CD14-positive monocyte (primary cell): ENCODE measurements at regions not wholly inside any gene's neighbourhood (a gene's known extent, or its start where the extent isn't known, plus 50 kb on each side); places are given as distances from the start of the nearest gene placed in this dataset. TPM values are rescaled to one million over a fixed set of nuclear protein-coding genes. Genes with fewer than 3 reads are reported as not detected.

Experiments
- DNase-seq, 3 donors: peaks; one replicate each; pipeline ENCODE4 v3.0.0-alpha.2; 2011 to 2022
- H2AFZ ChIP-seq: 2 replicates; pipeline ENCODE4 v1.6.0; 2012; ENCODE audit warnings: mild to moderate bottlenecking, low read depth, low read length, inconsistent platforms; ENCODE audit not compliant: insufficient read depth, poor library complexity, severe bottlenecking
- H3K27ac ChIP-seq, 2 donors: 1 replicate in 1 of 2; 2 replicates in 1 of 2; pipeline ENCODE4 v1.5.1; 2012 to 2013; ENCODE audit warnings: low read length in 2 of 2, control low read depth in 1 of 2, inconsistent platforms in 1 of 2, low read depth in 1 of 2, mild to moderate bottlenecking in 1 of 2
- H3K27me3 ChIP-seq, 2 donors: one replicate each; pipeline versions ENCODE4 v1.6.0 to v1.6.1; 2011 to 2013; ENCODE audit warnings: low read length in 2 of 2; ENCODE audit not compliant: control insufficient read depth in 2 of 2, insufficient read depth in 2 of 2
- H3K36me3 ChIP-seq, 2 donors: replicated peaks in 1 of 2; 1 replicate in 1 of 2; 2 replicates in 1 of 2; pipeline versions ENCODE4 v1.5.1 to v1.6.1; 2012 to 2013; ENCODE audit warnings: low read length in 2 of 2, control low read depth in 1 of 2, inconsistent platforms in 1 of 2, mild to moderate bottlenecking in 1 of 2; ENCODE audit not compliant: insufficient read depth in 2 of 2, control insufficient read depth in 1 of 2
- H3K4me1 ChIP-seq, 2 donors: 1 replicate in 1 of 2; 2 replicates in 1 of 2; pipeline versions ENCODE4 v1.5.1 to v1.6.1; 2012 to 2013; ENCODE audit warnings: low read length in 2 of 2, control low read depth in 1 of 2, inconsistent platforms in 1 of 2, mild to moderate bottlenecking in 1 of 2, moderate library complexity in 1 of 2; ENCODE audit not compliant: insufficient read depth in 2 of 2, control insufficient read depth in 1 of 2
- H3K4me2 ChIP-seq: replicated peaks from 2 replicates; pipeline ENCODE3; 2012; ENCODE audit warnings: low read length, moderate library complexity, mild to moderate bottlenecking; ENCODE audit not compliant: poor library complexity, severe bottlenecking; ENCODE audit errors: extremely low read depth
- H3K4me3 ChIP-seq, 3 experiments: fragments of 200-600 bp in 1 of 3; sonication (generic) in 1 of 3; replicated peaks in 1 of 3; 1 replicate in 2 of 3; 2 replicates in 1 of 3; pipeline ENCODE4 v1.5.1; 2011 to 2013; ENCODE audit warnings: low read length in 3 of 3, mild to moderate bottlenecking in 3 of 3, control low read depth in 2 of 3, low read depth in 2 of 3, inconsistent platforms in 1 of 3, moderate library complexity in 1 of 3
- H3K79me2 ChIP-seq: 2 replicates; pipeline ENCODE4 v1.6.0; 2012; ENCODE audit warnings: mild to moderate bottlenecking, control low read depth, inconsistent platforms, low read length, moderate library complexity; ENCODE audit not compliant: insufficient read depth
- H3K9ac ChIP-seq: 2 replicates; pipeline ENCODE4 v1.6.0; 2017; ENCODE audit warnings: low read length, mild to moderate bottlenecking; ENCODE audit not compliant: insufficient read depth, poor library complexity, severe bottlenecking
- H3K9me3 ChIP-seq, 2 donors: replicated peaks in 1 of 2; 1 replicate in 1 of 2; 2 replicates in 1 of 2; pipeline versions ENCODE4 v1.5.1 to v1.6.1; 2012 to 2013; ENCODE audit warnings: low read length in 2 of 2, control low read depth in 1 of 2; ENCODE audit not compliant: control insufficient read depth in 1 of 2, insufficient read depth in 1 of 2
- H4K20me1 ChIP-seq: 2 replicates; pipeline ENCODE4 v1.6.0; 2012; ENCODE audit warnings: mild to moderate bottlenecking, low read length, control low read depth, moderate library complexity; ENCODE audit not compliant: insufficient read depth
- H3K27ac Mint-ChIP-seq, 7 donors: one replicate each; pipeline ENCODE4 v1.8.0; 2020; ENCODE audit warnings: mild to moderate bottlenecking in 7 of 7, mixed read lengths in 7 of 7, moderate library complexity in 6 of 7, inconsistent platforms in 2 of 7
- H3K27me3 Mint-ChIP-seq, 3 donors: one replicate each; pipeline ENCODE4 v1.8.0; 2021 to 2022; ENCODE audit warnings: low read depth in 3 of 3, mild to moderate bottlenecking in 3 of 3, mixed read lengths in 3 of 3, moderate library complexity in 3 of 3, inconsistent platforms in 1 of 3
- H3K36me3 Mint-ChIP-seq, 2 donors: one replicate each; pipeline ENCODE4 v1.8.0; 2020; ENCODE audit warnings: mixed read lengths in 2 of 2, inconsistent platforms in 1 of 2, mild to moderate bottlenecking in 1 of 2
- H3K4me1 Mint-ChIP-seq: one replicate; pipeline ENCODE4 v1.8.0; 2020; ENCODE audit warnings: mild to moderate bottlenecking, mixed read lengths
- H3K4me3 Mint-ChIP-seq, 2 donors: one replicate each; pipeline ENCODE4 v1.8.0; 2020; ENCODE audit warnings: mild to moderate bottlenecking in 2 of 2, mixed read lengths in 2 of 2, moderate library complexity in 1 of 2
- H3K9me3 Mint-ChIP-seq, 7 donors: one replicate each; pipeline ENCODE4 v1.8.0; 2020 to 2022; ENCODE audit warnings: mixed read lengths in 7 of 7, mild to moderate bottlenecking in 6 of 7, moderate library complexity in 6 of 7, inconsistent platforms in 2 of 7
- WGBS: methylation state at CpG from one replicate; pipeline ENCODE4 v1.1.5; 2013; ENCODE audit warnings: missing lambda C conversion rate; ENCODE audit not compliant: insufficient coverage; 5-methylcytosine and 5-hydroxymethylcytosine counted together
- intact Hi-C, 2 donors: fragments of 100-400 bp; cut with micrococcal nuclease; formaldehyde crosslinking; loops; one replicate each; pipeline versions ENCODE4 v1.15.0 to v1.15.1; 2023
- small RNA-seq: library from RNA; depleted of rRNA; stranded (forward); fragments of <200 nt; gene quantifications from one replicate; pipeline ENCODE3, GENCODE V24; 2012; ENCODE audit warnings: low read depth; ENCODE audit not compliant: insufficient read length
- TF ChIP-seq, protein P1 (sequence below): fragments of 200-600 bp; IDR thresholded peaks from one replicate; pipeline ENCODE4 v1.8.0; 2022; ENCODE audit warnings: antibody characterized with exemption, mild to moderate bottlenecking

DNA sequence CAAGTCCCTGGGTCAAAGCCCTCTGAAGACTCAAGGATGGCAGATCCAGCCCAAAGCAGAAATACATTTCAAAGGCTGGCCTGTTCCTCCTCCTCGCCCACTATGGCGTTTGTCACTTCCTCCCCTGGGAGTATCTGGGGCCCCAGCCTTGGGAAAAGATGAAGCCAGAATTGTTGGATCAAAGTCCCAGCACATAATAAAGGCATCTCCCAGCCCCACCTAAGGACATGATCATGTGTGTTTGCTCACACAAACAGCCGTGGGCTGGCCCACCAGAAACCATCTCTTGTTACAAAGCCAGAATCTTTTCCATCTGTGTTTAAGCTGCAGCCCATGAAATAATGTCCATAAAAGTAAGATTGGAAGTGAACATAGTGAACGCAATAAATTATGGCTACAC, 50.1 kb upstream of the HAAO start:
- intact Hi-C loops: loop anchor here in 1 of 2 donors (10.0 kb wide), 1 partner anchor 652 kb away; no protein-coding TSS in a partner anchor
- Histone ChIP-seq H3K27ac (no peak overlapping the region), H2AFZ (no peak overlapping the region), H3K9ac (no peak overlapping the region), H4K20me1 (no peaks in the 10 kb centered on the region), H3K4me2 (no peak overlapping the region), H3K4me3 (no peak overlapping the region), H3K36me3 (no peaks in the 10 kb centered on the region), H3K27me3 (no peaks in the 10 kb centered on the region), H3K4me1 (no peaks in the 10 kb centered on the region), H3K79me2 (no peaks in the 10 kb centered on the region), H3K9me3 (no peaks in the 10 kb centered on the region)
- Mint-ChIP-seq H3K36me3 (no peaks in the 10 kb centered on the region), H3K27ac (no peak overlapping the region), H3K4me1 (peaks cover 3% of the 10 kb centered on the region), H3K4me3 (no peak overlapping the region), H3K9me3 (peaks cover 0 to 1% (median 0%) of the 10 kb centered on the region in 7 donors), H3K27me3 (peaks cover 2 to 5% (median 3%) of the 10 kb centered on the region in 3 donors)
- TF ChIP-seq, protein P1, sequence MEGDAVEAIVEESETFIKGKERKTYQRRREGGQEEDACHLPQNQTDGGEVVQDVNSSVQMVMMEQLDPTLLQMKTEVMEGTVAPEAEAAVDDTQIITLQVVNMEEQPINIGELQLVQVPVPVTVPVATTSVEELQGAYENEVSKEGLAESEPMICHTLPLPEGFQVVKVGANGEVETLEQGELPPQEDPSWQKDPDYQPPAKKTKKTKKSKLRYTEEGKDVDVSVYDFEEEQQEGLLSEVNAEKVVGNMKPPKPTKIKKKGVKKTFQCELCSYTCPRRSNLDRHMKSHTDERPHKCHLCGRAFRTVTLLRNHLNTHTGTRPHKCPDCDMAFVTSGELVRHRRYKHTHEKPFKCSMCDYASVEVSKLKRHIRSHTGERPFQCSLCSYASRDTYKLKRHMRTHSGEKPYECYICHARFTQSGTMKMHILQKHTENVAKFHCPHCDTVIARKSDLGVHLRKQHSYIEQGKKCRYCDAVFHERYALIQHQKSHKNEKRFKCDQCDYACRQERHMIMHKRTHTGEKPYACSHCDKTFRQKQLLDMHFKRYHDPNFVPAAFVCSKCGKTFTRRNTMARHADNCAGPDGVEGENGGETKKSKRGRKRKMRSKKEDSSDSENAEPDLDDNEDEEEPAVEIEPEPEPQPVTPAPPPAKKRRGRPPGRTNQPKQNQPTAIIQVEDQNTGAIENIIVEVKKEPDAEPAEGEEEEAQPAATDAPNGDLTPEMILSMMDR: no peak
- no CpG with 5 or more reads among the region's 4 CpGs for WGBS
- no peak for DNase-seq

Small RNA genes in the stretch of these regions (small RNA-seq; reads per million reads assigned to genes)
- gene RNU6-242P: not detected
